ENCODE measurements at regions not wholly inside any gene's neighbourhood (a gene's known extent, or its start where the extent isn't known, plus 50 kb on each side); places are given as distances from the start of the nearest gene placed in this dataset.

DNA sequence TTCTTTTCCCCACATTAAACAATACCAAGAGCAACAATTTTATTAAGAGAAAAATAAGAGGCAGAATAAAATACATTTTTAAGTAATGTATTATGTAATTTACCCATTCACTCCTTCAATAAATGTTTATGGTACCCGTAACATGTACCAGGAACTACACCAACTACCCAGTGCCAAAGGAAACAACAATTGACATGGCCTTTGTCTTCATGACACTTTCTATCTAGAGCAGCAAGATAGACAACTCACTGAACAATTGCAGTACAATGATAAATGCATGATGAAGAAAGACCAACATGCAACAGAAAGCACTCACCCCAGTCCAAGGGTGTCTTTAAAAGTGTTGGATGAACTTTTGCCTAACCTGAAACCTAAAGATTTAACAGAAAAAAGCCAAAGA lies 493.8 kb downstream of the IGSF11 start:
- DNase-seq (no peak), ATAC-seq (no peak)
- intact Hi-C loops (cut with DNase I; ENCODE audit: low total_unique reads) (no loop called here), in situ Hi-C loops (cut with MboI; ENCODE audit: low sequenced_read_pairs in 4 of 4) (no loop called here)
- Histone ChIP-seq H3K27me3 (no peaks in the 10 kb centered on the region), H3K9me3 (no peaks in the 10 kb centered on the region), H3K4me3 (no peak overlapping the region), H3K27ac (no peak overlapping the region), H3K36me3 (no peaks in the 10 kb centered on the region), H3K4me1 (no peaks in the 10 kb centered on the region)
- TF ChIP-seq POLR2A (IDR thresholded peaks at IDR 0.05) = no peak
- TF ChIP-seq, protein P1, sequence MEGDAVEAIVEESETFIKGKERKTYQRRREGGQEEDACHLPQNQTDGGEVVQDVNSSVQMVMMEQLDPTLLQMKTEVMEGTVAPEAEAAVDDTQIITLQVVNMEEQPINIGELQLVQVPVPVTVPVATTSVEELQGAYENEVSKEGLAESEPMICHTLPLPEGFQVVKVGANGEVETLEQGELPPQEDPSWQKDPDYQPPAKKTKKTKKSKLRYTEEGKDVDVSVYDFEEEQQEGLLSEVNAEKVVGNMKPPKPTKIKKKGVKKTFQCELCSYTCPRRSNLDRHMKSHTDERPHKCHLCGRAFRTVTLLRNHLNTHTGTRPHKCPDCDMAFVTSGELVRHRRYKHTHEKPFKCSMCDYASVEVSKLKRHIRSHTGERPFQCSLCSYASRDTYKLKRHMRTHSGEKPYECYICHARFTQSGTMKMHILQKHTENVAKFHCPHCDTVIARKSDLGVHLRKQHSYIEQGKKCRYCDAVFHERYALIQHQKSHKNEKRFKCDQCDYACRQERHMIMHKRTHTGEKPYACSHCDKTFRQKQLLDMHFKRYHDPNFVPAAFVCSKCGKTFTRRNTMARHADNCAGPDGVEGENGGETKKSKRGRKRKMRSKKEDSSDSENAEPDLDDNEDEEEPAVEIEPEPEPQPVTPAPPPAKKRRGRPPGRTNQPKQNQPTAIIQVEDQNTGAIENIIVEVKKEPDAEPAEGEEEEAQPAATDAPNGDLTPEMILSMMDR (IDR thresholded peaks at IDR 0.05 in 4 of 5, conservative IDR thresholded peaks at IDR 0.05 in 1 of 5) = no peak

DNA sequence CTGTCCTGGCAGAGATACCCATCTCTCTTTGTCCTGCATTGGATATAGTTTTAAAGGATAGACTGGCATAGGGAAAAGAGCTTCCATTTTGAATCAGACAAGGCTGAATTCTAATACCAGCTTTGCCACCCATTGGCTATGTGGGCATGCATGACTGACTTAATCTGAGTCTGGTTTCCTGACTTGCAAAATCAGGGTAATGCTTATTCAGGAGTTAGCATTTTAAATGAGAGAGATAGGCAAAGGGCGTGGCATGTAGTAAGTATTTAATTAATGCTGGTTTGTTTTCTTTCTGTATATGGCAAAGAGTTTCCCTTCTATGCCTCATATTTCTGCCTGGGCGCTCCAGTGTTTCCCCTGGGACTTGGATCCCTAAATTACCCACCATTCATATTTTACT lies 492.9 kb downstream of the IGSF11 start:
- ATAC-seq = no peak
- no peak for DNase-seq
- no peak overlapping the region for H3K4me3 ChIP-seq
- no peaks in the 10 kb centered on the region for H3K27me3 ChIP-seq
- no peaks in the 10 kb centered on the region for H3K36me3 ChIP-seq
- H3K4me1 ChIP-seq = no peaks in the 10 kb centered on the region
- intact Hi-C loops (cut with DNase I; ENCODE audit: low total_unique reads) (no loop called here), in situ Hi-C loops (cut with MboI; ENCODE audit: low sequenced_read_pairs in 4 of 4) (no loop called here)
- no peaks in the 10 kb centered on the region for H3K9me3 ChIP-seq
- H3K27ac ChIP-seq = no peak overlapping the region
- no peak for TF ChIP-seq POLR2A (IDR thresholded peaks at IDR 0.05)
- TF ChIP-seq, protein P1 (IDR thresholded peaks at IDR 0.05 in 4 of 5, conservative IDR thresholded peaks at IDR 0.05 in 1 of 5) = no peak

DNA sequence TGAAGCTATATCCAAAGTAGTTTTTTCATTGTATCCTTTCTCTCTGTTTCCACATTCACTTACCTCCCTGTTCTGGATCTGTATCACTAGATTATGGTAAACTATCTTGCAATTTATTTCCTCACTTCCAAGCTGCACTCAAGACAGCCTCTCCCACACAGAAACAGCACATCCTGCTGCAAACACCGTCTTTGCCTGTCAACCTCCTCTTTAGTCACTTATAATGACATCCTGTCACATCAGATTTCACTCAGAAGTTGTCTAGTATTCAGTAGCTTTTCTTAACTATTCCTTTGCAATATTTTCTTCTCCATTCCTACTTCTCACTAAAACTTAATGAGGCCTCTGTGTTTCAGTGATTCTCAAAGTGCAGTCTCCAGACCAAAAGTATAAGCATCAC lies 490.8 kb downstream of the IGSF11 start:
- intact Hi-C loops (cut with DNase I; ENCODE audit: low total_unique reads) (no loop called here), in situ Hi-C loops (cut with MboI; ENCODE audit: low sequenced_read_pairs in 4 of 4) (no loop called here)
- Histone ChIP-seq H3K4me3 (no peak overlapping the region), H3K4me1 (no peaks in the 10 kb centered on the region), H3K27me3 (no peaks in the 10 kb centered on the region), H3K9me3 (no peaks in the 10 kb centered on the region), H3K27ac (no peak overlapping the region), H3K36me3 (no peaks in the 10 kb centered on the region)
- ATAC-seq (no peak), DNase-seq (no peak)
- TF ChIP-seq, protein P1 (IDR thresholded peaks at IDR 0.05 in 4 of 5, conservative IDR thresholded peaks at IDR 0.05 in 1 of 5) = no peak
- TF ChIP-seq POLR2A (IDR thresholded peaks at IDR 0.05) = no peak

DNA sequence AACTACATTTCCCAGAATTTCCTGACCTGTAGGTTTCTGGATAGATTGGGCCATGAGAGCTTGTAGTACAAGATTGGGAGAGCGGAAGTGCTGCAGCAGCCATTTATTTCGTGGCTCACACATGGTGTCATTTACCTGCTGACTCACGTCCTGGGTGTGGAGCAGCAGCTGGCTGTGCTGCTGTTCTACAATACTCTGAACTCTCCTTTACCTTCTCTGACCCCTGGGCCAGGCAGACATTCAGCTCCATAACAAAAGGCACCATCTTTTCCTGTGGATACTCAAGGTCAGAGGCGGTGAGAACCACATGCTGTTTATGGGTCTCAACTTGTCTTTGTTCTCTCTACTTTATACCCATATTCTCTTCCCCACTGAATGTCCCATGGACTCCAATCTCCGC lies 490.2 kb downstream of the IGSF11 start:
- Histone ChIP-seq H3K36me3 (no peaks in the 10 kb centered on the region), H3K4me1 (no peaks in the 10 kb centered on the region), H3K4me3 (no peak overlapping the region), H3K27ac (no peak overlapping the region), H3K27me3 (no peaks in the 10 kb centered on the region), H3K9me3 (no peaks in the 10 kb centered on the region)
- TF ChIP-seq, protein P1 (IDR thresholded peaks at IDR 0.05 in 4 of 5, conservative IDR thresholded peaks at IDR 0.05 in 1 of 5) = no peak
- TF ChIP-seq POLR2A (IDR thresholded peaks at IDR 0.05) = no peak
- no peak for ATAC-seq
- intact Hi-C loops (cut with DNase I; ENCODE audit: low total_unique reads) (no loop called here), in situ Hi-C loops (cut with MboI; ENCODE audit: low sequenced_read_pairs in 4 of 4) (no loop called here)
- DNase-seq = no peak

DNA sequence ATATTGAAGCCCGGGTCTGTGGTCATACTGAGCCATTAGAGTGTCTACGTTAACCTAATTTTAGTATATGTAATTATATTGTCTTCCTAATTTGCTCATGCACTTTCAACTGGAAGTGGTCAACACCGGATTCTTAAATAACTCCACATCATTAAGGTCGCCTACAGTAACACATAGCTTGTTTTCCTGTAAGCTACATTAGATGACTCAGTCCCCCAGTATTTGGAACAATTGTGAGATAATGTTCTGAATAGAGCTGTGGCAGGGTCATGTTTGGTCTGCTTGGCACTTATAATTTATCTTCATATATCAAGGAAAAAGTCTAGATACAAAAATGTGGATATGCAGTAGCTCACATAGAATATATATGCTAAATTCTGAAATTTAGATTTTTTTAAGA lies 486.2 kb downstream of the IGSF11 start:
- no peaks in the 10 kb centered on the region for H3K36me3 ChIP-seq
- intact Hi-C loops (cut with DNase I; ENCODE audit: low total_unique reads) = no loop called here
- no peak overlapping the region for H3K4me3 ChIP-seq
- H3K27ac ChIP-seq = no peak overlapping the region
- in situ Hi-C loops (cut with MboI; ENCODE audit: low sequenced_read_pairs in 4 of 4) = no loop called here
- TF ChIP-seq POLR2A (IDR thresholded peaks at IDR 0.05) = no peak
- TF ChIP-seq, protein P1 (IDR thresholded peaks at IDR 0.05 in 4 of 5, conservative IDR thresholded peaks at IDR 0.05 in 1 of 5) = no peak
- no peaks in the 10 kb centered on the region for H3K27me3 ChIP-seq
- H3K4me1 ChIP-seq = no peaks in the 10 kb centered on the region
- no peaks in the 10 kb centered on the region for H3K9me3 ChIP-seq
- ATAC-seq = no peak
- DNase-seq = no peak

All from gastrocnemius medialis (tissue), 4 donors.